SU-DHL-6 (cell line): ENCODE measurements at regions not wholly inside any gene's neighbourhood (a gene's known extent, or its start where the extent isn't known, plus 50 kb on each side); places are given as distances from the start of the nearest gene placed in this dataset.

Source experiments
- EZH2phosphoT487 ChIP-seq: fragments of 200-600 bp; sonication (generic), shearing (Covaris generic); conservative IDR thresholded peaks from 2 replicates; pipeline ENCODE4 v1.6.1; 2018; ENCODE audit warnings: mild to moderate bottlenecking, antibody characterized with exemption, low read length, moderate library complexity, mixed read lengths
- TF ChIP-seq, protein P1 (sequence below): fragments of 200-600 bp; sonication (generic); IDR thresholded peaks from one replicate; pipeline ENCODE4 v1.5.1; 2017; ENCODE audit warnings: antibody characterized with exemption, mild to moderate bottlenecking, low read length, moderate library complexity; ENCODE audit not compliant: insufficient read depth, poor library complexity, severe bottlenecking

DNA sequence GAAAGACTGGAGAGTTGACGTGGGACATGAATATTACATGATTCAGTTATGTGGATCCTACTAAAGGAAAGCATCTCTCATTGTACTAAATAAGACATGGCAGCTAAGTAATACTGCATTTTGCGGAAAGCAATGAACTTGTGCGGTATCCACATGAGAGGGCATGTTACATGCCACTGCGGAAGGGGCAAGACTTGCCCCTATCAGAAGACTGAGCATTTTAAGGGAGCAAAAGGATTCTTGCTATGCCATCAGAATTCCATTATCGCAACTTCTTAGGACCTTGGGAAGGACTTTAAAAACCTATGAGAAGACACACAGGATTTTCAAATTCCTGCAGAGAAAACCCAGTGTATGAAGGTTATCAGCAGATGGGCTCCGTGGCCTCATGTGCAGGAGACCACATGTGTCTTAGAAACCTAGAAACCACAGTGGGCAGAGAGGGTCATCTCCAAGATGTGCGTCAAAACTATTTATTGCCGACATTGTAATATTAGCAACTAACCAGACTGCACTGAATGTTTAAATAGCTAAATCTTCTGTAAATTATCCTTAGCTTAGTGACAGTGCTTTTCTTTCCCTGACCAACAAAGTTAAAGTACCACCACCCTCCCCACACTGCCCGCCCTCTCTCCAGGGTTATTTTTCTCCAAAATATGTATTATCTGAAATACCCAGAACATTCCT lies 457.7 kb downstream of the ICE1 start:
- no peak for TF ChIP-seq EZH2phosphoT487
- TF ChIP-seq, protein P1, sequence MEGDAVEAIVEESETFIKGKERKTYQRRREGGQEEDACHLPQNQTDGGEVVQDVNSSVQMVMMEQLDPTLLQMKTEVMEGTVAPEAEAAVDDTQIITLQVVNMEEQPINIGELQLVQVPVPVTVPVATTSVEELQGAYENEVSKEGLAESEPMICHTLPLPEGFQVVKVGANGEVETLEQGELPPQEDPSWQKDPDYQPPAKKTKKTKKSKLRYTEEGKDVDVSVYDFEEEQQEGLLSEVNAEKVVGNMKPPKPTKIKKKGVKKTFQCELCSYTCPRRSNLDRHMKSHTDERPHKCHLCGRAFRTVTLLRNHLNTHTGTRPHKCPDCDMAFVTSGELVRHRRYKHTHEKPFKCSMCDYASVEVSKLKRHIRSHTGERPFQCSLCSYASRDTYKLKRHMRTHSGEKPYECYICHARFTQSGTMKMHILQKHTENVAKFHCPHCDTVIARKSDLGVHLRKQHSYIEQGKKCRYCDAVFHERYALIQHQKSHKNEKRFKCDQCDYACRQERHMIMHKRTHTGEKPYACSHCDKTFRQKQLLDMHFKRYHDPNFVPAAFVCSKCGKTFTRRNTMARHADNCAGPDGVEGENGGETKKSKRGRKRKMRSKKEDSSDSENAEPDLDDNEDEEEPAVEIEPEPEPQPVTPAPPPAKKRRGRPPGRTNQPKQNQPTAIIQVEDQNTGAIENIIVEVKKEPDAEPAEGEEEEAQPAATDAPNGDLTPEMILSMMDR = no peak
